Stimulated activated naive CD8-positive, alpha-beta T cell treated with anti-CD3 and anti-CD28 coated beads, Interleukin-15, Interleukin-2, amounts not matched to agents 100 ng/mL and 50 ng/mL, for 24 hours (primary cell): ENCODE measurements at regions not wholly inside any gene's neighbourhood (a gene's known extent, or its start where the extent isn't known, plus 50 kb on each side); places are given as distances from the start of the nearest gene placed in this dataset.

ENCODE experiments used
- H3K27ac Mint-ChIP-seq: one replicate; pipeline ENCODE4 v1.8.0; 2021; ENCODE audit warnings: mild to moderate bottlenecking, mixed read lengths
- H3K27me3 Mint-ChIP-seq: one replicate; pipeline ENCODE4 v1.8.0; 2021; ENCODE audit warnings: mixed read lengths
- H3K36me3 Mint-ChIP-seq: one replicate; pipeline ENCODE4 v1.8.0; 2021; ENCODE audit warnings: low read depth, mixed read lengths
- H3K4me1 Mint-ChIP-seq: one replicate; pipeline ENCODE4 v1.8.0; 2021; ENCODE audit warnings: low read depth, mixed read lengths
- H3K4me3 Mint-ChIP-seq: one replicate; pipeline ENCODE4 v1.8.0; 2021; ENCODE audit warnings: mild to moderate bottlenecking, mixed read lengths
- H3K9me3 Mint-ChIP-seq: one replicate; pipeline ENCODE4 v1.8.0; 2021; ENCODE audit warnings: mixed read lengths

DNA sequence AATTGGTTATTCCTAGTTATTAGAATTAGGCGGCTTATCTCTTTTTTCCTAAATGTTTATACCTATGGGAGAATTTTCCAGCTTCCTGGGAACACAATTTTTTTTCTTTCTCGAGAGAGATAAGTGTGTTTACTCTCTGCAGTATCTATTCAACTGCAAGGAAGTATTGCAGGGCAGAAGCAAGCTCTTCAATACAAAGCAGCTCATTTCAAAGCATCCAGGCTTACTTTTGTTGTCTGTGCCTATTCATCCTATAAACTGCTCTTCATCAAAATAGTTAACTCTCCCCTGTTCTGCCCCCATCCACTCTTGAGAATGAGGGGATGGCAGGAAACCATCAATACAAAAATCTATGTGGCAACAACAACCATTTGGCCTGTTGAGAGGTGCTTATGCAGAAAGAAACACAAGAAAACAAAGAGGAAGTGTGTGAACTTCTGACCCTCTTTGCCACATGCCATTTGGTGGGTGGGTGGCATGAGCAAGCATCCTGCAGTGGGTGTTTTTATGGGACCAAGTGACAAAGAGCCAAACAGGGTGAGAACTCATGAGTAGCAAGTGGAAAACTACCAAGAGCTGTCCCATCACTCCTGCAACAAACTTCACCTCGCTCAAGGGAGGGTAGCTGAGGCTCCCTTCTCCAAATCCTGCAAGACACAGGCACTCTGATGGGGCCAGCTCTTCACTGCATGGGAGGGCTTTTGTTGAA, 50.6 kb upstream of the MRPS6 start:
- peaks cover under 1% of the 10 kb centered on the region for H3K9me3 Mint-ChIP-seq
- H3K27ac Mint-ChIP-seq = no peak overlapping the region
- no peaks in the 10 kb centered on the region for H3K36me3 Mint-ChIP-seq
- peaks cover 10% of the 10 kb centered on the region for H3K4me1 Mint-ChIP-seq
- H3K4me3 Mint-ChIP-seq = no peak overlapping the region
- no peaks in the 10 kb centered on the region for H3K27me3 Mint-ChIP-seq

DNA sequence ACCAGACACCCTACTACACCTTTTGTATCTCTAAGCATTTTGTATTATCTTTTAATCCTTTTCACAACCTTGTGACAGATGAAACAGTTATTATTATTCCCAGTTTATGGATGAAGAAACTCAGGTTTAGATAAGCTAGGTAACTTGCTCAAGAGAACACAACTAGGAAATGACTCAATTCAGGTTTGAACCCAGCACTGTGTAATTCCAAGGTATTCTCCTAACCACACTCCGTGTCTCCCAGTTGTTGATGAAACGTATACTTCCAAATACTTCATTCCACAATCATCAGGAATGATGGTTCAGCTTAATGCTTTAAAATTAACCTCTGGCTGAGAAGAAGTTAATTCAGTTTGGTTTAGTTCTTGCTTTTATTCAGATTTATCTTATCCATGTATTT, 51.7 kb upstream of the MRPS6 start:
- H3K36me3 Mint-ChIP-seq = no peaks in the 10 kb centered on the region
- no peak overlapping the region for H3K27ac Mint-ChIP-seq
- no peaks in the 10 kb centered on the region for H3K27me3 Mint-ChIP-seq
- peaks cover 4% of the 10 kb centered on the region for H3K9me3 Mint-ChIP-seq
- H3K4me3 Mint-ChIP-seq = no peak overlapping the region
- H3K4me1 Mint-ChIP-seq = peaks cover 19% of the 10 kb centered on the region

GRCh38 chr21:34020983-34021553, 52.3 kb upstream of the MRPS6 start:
- Mint-ChIP-seq H3K4me1 (peaks cover 19% of the 10 kb centered on the region), H3K9me3 (peaks cover 4% of the 10 kb centered on the region), H3K27me3 (no peaks in the 10 kb centered on the region), H3K36me3 (no peaks in the 10 kb centered on the region), H3K27ac (no peak overlapping the region), H3K4me3 (no peak overlapping the region)

DNA sequence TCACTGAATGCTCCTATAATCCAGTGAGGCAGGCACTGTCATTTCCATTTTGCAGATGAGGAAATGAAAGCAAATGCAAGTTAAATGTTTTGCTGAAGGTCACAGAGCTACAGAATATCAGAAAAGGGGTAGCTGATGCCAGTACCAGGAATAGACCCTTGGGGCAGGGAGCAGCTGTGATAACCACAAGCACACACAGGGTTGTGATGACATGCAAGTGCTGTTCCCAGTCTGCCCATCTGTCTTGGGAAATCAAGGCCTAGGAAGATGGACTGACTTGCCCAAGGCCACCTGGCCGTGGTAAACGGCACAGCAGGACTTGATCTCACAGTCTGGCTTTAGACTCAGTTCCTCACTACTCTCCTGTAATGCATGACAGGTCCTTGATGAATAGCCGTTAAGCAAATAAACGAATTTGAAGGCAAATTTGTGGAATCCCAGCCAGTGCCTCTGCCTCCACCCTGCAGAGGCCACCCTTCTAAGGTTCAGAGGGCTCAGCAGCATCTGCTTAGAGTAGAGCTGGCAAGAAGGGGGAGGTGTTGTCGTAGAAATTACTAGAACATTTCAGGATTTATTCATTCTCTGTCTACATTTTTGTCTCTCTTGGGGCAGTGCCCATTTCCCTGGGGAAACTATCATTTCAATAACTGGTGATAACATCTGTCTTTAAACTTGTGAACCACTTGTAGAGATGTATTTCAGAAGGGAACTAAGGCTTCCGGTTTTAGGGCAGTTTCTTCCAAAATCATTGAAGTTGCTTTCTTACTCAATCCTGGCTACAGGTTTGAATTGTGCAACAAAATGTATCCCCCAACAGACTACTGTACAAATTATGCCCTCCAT, 53.2 kb upstream of the MRPS6 start:
- H3K4me1 Mint-ChIP-seq = peaks cover 19% of the 10 kb centered on the region
- no peaks in the 10 kb centered on the region for H3K27me3 Mint-ChIP-seq
- no peak overlapping the region for H3K27ac Mint-ChIP-seq
- H3K36me3 Mint-ChIP-seq = no peaks in the 10 kb centered on the region
- H3K4me3 Mint-ChIP-seq = no peak overlapping the region
- H3K9me3 Mint-ChIP-seq = peaks cover 8% of the 10 kb centered on the region

DNA sequence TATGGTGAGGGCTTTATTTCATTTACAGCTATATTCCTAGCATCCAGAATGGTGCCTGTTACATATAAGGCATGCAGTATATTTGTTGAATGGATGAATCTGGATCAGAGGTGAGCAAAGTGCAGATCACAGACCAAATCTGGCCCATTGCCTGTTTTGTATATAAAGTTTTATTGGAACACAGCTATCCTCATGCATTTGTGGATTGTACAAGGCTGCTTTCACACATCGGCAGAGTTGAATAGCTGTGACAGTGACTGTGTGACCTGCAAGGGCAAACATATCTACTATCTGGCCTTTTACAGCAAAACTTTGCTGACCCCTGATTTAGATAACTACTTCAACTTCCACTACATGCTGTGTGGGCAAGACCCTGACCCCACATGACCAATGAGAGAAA, 54.0 kb upstream of the MRPS6 start:
- Mint-ChIP-seq H3K27me3 (no peaks in the 10 kb centered on the region), H3K27ac (no peak overlapping the region), H3K36me3 (peaks cover 4% of the 10 kb centered on the region), H3K4me3 (no peak overlapping the region), H3K9me3 (peaks cover 14% of the 10 kb centered on the region), H3K4me1 (peaks cover 19% of the 10 kb centered on the region)

DNA sequence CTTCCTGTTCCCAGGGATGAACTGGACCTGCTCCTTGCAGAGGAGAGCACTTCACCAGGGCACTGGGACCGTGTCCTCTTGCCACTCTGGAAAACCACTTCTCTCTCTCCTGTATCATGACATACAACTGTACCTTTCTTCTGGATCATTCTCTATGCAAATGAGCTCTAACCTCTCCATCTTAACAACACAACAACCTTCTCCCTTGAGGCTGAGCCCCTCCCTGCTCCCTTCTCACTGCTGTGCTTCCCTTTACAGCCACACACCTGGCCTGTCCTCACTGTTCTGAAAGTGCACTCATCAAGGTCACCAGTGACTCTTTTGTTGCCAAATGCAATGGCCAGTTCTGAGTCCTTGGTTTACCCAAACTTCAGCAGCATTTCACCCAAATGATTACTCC, 54.5 kb upstream of the MRPS6 start:
- no peak overlapping the region for H3K27ac Mint-ChIP-seq
- no peak overlapping the region for H3K4me3 Mint-ChIP-seq
- H3K9me3 Mint-ChIP-seq = peaks cover 18% of the 10 kb centered on the region
- H3K27me3 Mint-ChIP-seq = no peaks in the 10 kb centered on the region
- H3K36me3 Mint-ChIP-seq = peaks cover 4% of the 10 kb centered on the region
- peaks cover 19% of the 10 kb centered on the region for H3K4me1 Mint-ChIP-seq

- H3K4me1 Mint-ChIP-seq = peaks cover 19% of the 10 kb centered on the region
- peaks cover 25% of the 10 kb centered on the region for H3K9me3 Mint-ChIP-seq
- no peak overlapping the region for H3K27ac Mint-ChIP-seq
- H3K36me3 Mint-ChIP-seq = peaks cover 4% of the 10 kb centered on the region
- no peaks in the 10 kb centered on the region for H3K27me3 Mint-ChIP-seq
- no peak overlapping the region for H3K4me3 Mint-ChIP-seq
Observed at GRCh38 chr21:34018185-34018584, 55.2 kb upstream of the MRPS6 start.

GRCh38 chr21:34017039-34017961, 56.1 kb upstream of the MRPS6 start:
- Mint-ChIP-seq H3K9me3 (peaks cover 25% of the 10 kb centered on the region), H3K27me3 (no peaks in the 10 kb centered on the region), H3K36me3 (peaks cover 4% of the 10 kb centered on the region), H3K27ac (no peak overlapping the region), H3K4me3 (no peak overlapping the region), H3K4me1 (peaks cover 19% of the 10 kb centered on the region)

DNA sequence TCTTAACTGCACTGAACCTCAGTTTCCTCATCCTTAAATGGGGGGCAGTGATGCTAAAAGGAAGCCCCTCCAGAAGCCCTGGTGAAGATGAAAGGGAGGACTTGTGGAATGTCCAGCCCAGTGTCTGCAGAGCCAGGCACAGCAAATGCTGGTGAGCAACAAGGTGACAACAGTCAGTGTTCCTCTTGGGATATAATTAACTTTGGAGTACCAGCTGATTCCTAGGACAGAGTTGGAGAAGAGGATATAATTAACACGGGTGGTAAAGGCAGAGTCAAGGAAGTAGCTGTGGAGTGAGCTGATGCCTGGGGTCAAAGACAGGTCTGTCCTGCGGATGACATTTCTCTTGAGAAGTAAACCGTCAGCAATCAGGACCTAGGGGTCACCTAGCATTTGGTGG, 60.7 kb upstream of the MRPS6 start:
- H3K27me3 Mint-ChIP-seq = no peaks in the 10 kb centered on the region
- H3K27ac Mint-ChIP-seq = no peak overlapping the region

GRCh38 chr21:34011660-34012059, 61.7 kb upstream of the MRPS6 start:
- peaks cover 12% of the 10 kb centered on the region for H3K36me3 Mint-ChIP-seq
- H3K9me3 Mint-ChIP-seq = peaks cover 26% of the 10 kb centered on the region
- no peak overlapping the region for H3K27ac Mint-ChIP-seq
- H3K4me3 Mint-ChIP-seq = no peak overlapping the region
- H3K4me1 Mint-ChIP-seq = peaks cover 18% of the 10 kb centered on the region
- H3K27me3 Mint-ChIP-seq = no peaks in the 10 kb centered on the region

More for the DNA sequence above, 60.7 kb upstream of the MRPS6 start:
- Mint-ChIP-seq H3K9me3 (peaks cover 27% of the 10 kb centered on the region), H3K4me1 (peaks cover 23% of the 10 kb centered on the region), H3K36me3 (peaks cover 12% of the 10 kb centered on the region), H3K4me3 (no peak overlapping the region)

DNA sequence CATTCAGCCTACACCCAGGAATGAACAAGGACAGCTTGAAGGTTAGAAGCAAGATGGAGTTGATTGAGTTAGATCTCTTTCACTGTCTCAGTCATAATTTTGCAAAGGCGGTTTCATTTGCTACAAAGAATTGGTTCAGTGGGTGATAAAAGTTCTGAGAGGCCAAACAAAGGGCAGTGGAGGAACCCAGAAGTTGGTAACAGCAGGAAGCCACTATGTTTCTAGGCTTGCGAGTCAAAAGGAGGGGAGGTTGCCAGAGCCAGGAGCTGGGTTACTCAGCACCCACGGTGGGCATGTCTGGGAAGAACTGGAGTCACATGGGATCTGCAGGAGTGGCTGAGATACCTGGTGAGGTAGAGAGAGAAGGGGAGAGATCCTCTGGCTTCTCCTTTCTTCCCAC, 64.2 kb upstream of the MRPS6 start:
- H3K4me1 Mint-ChIP-seq = peaks cover 18% of the 10 kb centered on the region
- H3K4me3 Mint-ChIP-seq = no peak overlapping the region

DNA sequence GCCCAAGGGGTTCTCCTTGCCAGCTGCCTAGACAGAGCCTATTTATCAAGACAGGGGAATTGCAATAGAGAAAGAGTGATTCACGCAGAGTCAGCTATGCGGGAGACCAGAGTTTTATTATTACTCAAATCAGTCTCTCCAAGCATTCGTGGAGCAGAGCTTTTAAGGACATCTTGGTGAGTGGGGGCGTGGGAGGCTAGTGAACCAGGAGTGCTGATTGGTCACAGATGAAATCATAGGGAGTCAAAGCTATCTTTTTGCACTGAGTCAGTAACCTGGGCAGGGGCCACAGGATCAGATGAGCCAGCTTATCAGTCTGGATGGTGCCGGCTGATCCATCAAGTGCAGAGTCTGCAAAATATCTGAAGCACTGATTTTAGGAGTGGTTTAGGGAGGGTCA, 64.8 kb upstream of the MRPS6 start:
- H3K4me3 Mint-ChIP-seq = no peak overlapping the region
- H3K36me3 Mint-ChIP-seq = peaks cover 9% of the 10 kb centered on the region

More for the DNA sequence above, 64.2 kb upstream of the MRPS6 start:
- Mint-ChIP-seq H3K27ac (peak overlapping the region; percentile 52), H3K36me3 (peaks cover 9% of the 10 kb centered on the region), H3K27me3 (no peaks in the 10 kb centered on the region), H3K9me3 (peaks cover 14% of the 10 kb centered on the region)

DNA sequence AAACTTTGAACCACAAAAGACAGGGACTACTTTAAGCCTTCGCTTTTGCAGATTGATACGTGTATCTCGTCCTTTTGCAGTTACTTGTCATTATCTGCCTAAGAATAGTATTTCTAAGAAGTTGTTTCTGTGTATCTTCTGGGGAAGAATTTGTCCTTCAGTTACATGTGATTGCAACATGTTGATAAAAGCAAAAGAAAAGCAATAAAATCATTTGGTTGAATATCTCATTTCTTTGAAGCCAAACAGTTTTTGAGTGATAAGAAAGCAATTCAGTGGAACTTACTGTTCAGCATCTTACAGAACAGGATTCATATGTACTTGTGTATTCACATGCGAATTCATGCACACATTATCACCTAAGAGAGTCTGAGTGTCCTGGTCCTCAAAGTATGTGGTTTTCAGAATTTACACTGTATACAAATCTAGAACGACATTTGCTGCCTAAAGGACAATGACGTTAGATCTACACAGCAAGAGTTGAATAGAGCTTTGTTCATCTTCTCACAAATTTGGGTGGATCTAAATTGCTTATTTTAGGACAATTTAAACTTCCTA, 66.7 kb upstream of the MRPS6 start:
- Mint-ChIP-seq H3K4me1 (peaks cover 18% of the 10 kb centered on the region), H3K4me3 (no peak overlapping the region), H3K27ac (no peak overlapping the region), H3K9me3 (peaks cover 5% of the 10 kb centered on the region), H3K27me3 (no peaks in the 10 kb centered on the region), H3K36me3 (peaks cover 7% of the 10 kb centered on the region)

More for the DNA sequence above, 64.8 kb upstream of the MRPS6 start:
- peaks cover 9% of the 10 kb centered on the region for H3K9me3 Mint-ChIP-seq
- no peaks in the 10 kb centered on the region for H3K27me3 Mint-ChIP-seq
- H3K4me1 Mint-ChIP-seq = peaks cover 18% of the 10 kb centered on the region
- H3K27ac Mint-ChIP-seq = peak overlapping the region; percentile 52

GRCh38 chr21:34004974-34005373, 68.4 kb upstream of the MRPS6 start:
- H3K27me3 Mint-ChIP-seq = no peaks in the 10 kb centered on the region

More at GRCh38 chr21:34004974-34005373, 68.4 kb upstream of the MRPS6 start:
- no peaks in the 10 kb centered on the region for H3K36me3 Mint-ChIP-seq
- no peak overlapping the region for H3K27ac Mint-ChIP-seq
- H3K9me3 Mint-ChIP-seq = no peaks in the 10 kb centered on the region
- no peak overlapping the region for H3K4me3 Mint-ChIP-seq
- H3K4me1 Mint-ChIP-seq = peaks cover 20% of the 10 kb centered on the region
